HepG2 (cell line): ENCODE measurements at regions not wholly inside any gene's neighbourhood (a gene's known extent, or its start where the extent isn't known, plus 50 kb on each side); places are given as distances from the start of the nearest gene placed in this dataset.

ENCODE experiments used
- ARNT ChIP-seq: fragments of 450-650 bp; IDR thresholded peaks from 2 replicates; pipeline ENCODE4 v1.6.1; 2017
- ESRRA ChIP-seq: sonication (generic); formaldehyde crosslinking; IDR thresholded peaks from 2 replicates; pipeline ENCODE4 v1.5.1; 2020; ENCODE audit warnings: mild to moderate bottlenecking, low read depth, missing genetic modification reagents
- GMEB2 ChIP-seq: IDR thresholded peaks from 2 replicates; pipeline ENCODE4 v1.6.1; 2016; ENCODE audit warnings: missing biosample characterization, missing genetic modification reagents, low read depth
- HNRNPLL ChIP-seq: fragments of 200-400 bp; formaldehyde crosslinking; IDR thresholded peaks from 2 replicates; pipeline ENCODE4 v1.6.1; 2017; ENCODE audit warnings: mild to moderate bottlenecking, low read depth, low read length; ENCODE audit not compliant: poor library complexity, severe bottlenecking
- IRX3 ChIP-seq: sonication (generic); formaldehyde crosslinking; IDR thresholded peaks from 2 replicates; pipeline ENCODE4 v1.8.1; 2023; ENCODE audit warnings: mild to moderate bottlenecking, low read depth, missing genetic modification reagents, borderline replicate concordance
- KDM4B ChIP-seq: sonication (generic); formaldehyde crosslinking; IDR thresholded peaks from 2 replicates; pipeline ENCODE4 v1.4.0; 2020; ENCODE audit warnings: missing genetic modification reagents
- MXD3 ChIP-seq: IDR thresholded peaks from 2 replicates; pipeline ENCODE4 v1.6.1; 2016; ENCODE audit warnings: mild to moderate bottlenecking, missing biosample characterization, missing genetic modification reagents
- PATZ1 ChIP-seq: sonication (generic); formaldehyde crosslinking; IDR thresholded peaks from 2 replicates; pipeline ENCODE4 v1.4.0; 2020; ENCODE audit warnings: missing genetic modification reagents
- PTBP1 ChIP-seq: fragments of 200-400 bp; formaldehyde crosslinking; IDR thresholded peaks from 2 replicates; pipeline ENCODE4 v1.6.1; 2018; ENCODE audit warnings: low read length, low read depth; ENCODE audit not compliant: poor library complexity, severe bottlenecking
- REXO4 ChIP-seq: sonication (generic); formaldehyde crosslinking; IDR thresholded peaks from 2 replicates; pipeline ENCODE4 v1.8.0; 2022; ENCODE audit warnings: missing genetic modification reagents, mild to moderate bottlenecking, borderline replicate concordance
- SP1 ChIP-seq, 2 experiments: fragments of 450-650 bp in 1 of 2; sonication (generic) in 1 of 2; formaldehyde crosslinking in 1 of 2; IDR thresholded peaks; 2 replicates each; pipeline versions ENCODE4 v1.4.0 to v1.6.1; 2016 to 2020; ENCODE audit warnings: missing genetic modification reagents in 1 of 2
- TARDBP ChIP-seq: sonication (generic); formaldehyde crosslinking; IDR thresholded peaks from 2 replicates; pipeline ENCODE4 v1.8.0; 2022; ENCODE audit warnings: mild to moderate bottlenecking, missing genetic modification reagents
- TCF7L2 ChIP-seq: IDR thresholded peaks from 2 replicates; pipeline ENCODE4 v1.6.1; 2011; ENCODE audit warnings: mild to moderate bottlenecking, low read depth, low read length, moderate library complexity
- TEAD3 ChIP-seq: optimal IDR thresholded peaks from 2 replicates; pipeline ENCODE3; 2016; ENCODE audit warnings: borderline replicate concordance
- UBTF ChIP-seq: sonication (generic); formaldehyde crosslinking; IDR thresholded peaks from 2 replicates; pipeline ENCODE4 v1.4.0; 2020; ENCODE audit warnings: mild to moderate bottlenecking, missing genetic modification reagents
- ZC3H4 ChIP-seq: sonication (generic); formaldehyde crosslinking; IDR thresholded peaks from 2 replicates; pipeline ENCODE4 v1.4.0; 2020; ENCODE audit warnings: missing genetic modification reagents, borderline replicate concordance
- ZNF124 ChIP-seq: sonication (generic); formaldehyde crosslinking; IDR thresholded peaks from 2 replicates; pipeline ENCODE4 v1.4.0; 2020; ENCODE audit warnings: missing genetic modification reagents
- ZNF335 ChIP-seq: sonication (generic); formaldehyde crosslinking; IDR thresholded peaks from 2 replicates; pipeline ENCODE4 v1.4.0; 2020; ENCODE audit warnings: missing genetic modification reagents
- ZNF414 ChIP-seq: sonication (generic); formaldehyde crosslinking; IDR thresholded peaks from 2 replicates; pipeline ENCODE4 v1.5.0; 2020; ENCODE audit warnings: missing genetic modification reagents
- ZNF451 ChIP-seq: sonication (generic); formaldehyde crosslinking; IDR thresholded peaks from 2 replicates; pipeline ENCODE4 v1.5.0; 2020; ENCODE audit warnings: mild to moderate bottlenecking, missing genetic modification reagents
- ZNF547 ChIP-seq: sonication (generic); formaldehyde crosslinking; IDR thresholded peaks from 2 replicates; pipeline ENCODE4 v1.5.1; 2020; ENCODE audit warnings: mild to moderate bottlenecking, missing genetic modification reagents
- ZNF564 ChIP-seq: sonication (generic); formaldehyde crosslinking; IDR thresholded peaks from 2 replicates; pipeline ENCODE4 v1.8.1; 2023; ENCODE audit warnings: mild to moderate bottlenecking, missing genetic modification reagents
- ZNF703 ChIP-seq: sonication (generic); formaldehyde crosslinking; IDR thresholded peaks from 2 replicates; pipeline ENCODE4 v1.5.1; 2020; ENCODE audit warnings: missing genetic modification reagents, mild to moderate bottlenecking, moderate library complexity, borderline replicate concordance

DNA sequence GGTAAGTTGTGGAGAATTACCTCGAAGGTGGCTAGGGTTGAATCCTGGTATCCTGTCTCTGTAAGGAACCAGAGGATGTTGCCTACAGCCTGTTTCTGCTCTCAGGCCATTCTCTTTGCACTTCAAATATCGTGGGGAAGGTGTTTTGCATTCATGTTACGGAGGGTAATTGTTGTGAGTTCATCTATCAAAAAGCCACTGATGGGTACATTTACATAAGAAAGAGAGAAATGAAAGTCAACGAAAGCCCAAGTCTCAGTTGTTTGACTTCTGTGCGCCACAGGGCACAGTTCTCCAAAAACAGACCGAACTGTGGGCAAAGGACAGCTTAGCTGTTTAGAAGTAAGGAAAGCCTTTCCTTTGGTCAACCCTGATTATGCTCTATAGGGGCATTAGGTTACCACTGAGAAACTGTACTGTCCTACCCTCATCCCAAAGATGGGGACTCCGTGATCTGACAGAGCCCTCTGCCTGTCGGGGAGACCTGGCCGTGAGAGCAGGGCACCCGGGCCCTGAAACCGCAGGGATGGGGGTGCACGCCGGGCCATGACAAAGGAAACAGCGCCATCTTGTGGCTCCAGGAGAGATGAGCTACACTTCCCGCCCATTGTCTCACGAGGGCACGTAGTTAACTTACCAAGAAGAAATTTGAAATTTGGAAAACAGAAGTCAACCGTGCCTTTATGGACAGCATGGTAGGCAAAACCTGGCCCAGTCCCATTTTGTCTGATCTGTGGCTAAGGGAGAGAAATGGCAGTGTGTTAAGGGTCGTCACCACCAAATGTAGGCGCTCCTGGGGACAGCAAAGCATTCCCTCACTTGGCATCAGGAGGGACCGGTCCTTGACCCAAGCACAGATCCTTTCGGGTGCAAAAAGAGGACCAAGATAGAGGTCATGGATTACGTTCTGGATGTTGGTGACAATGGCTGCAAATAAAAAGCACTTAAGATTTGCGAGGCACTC, 74.5 kb upstream of the DYNLRB2 start (continued):
- TF ChIP-seq ZNF703 (CRISPR knock-in tag) (peak; percentile 40; the same call in 1 of the 2 replicates), TEAD3 (CRISPR knock-in tag) (peak; percentile 55), ZC3H4 (no peak), ZNF124 (peak; percentile 35), ARNT (no peak), ZNF451 (CRISPR knock-in tag) (no peak), MXD3 (no peak), TARDBP (CRISPR knock-in tag) (peak; percentile 20; the same call in 1 of the 2 replicates), SP1 (IDR thresholded peaks at IDR 0.05) (no peak), SP1 (CRISPR knock-in tag; IDR thresholded peaks at IDR 0.05) (peak; percentile 16; the same call in 1 of the 2 replicates), KDM4B (no peak), PATZ1 (CRISPR knock-in tag) (no peak), ZNF547 (CRISPR knock-in tag) (no peak), HNRNPLL (no peak), PTBP1 (no peak), IRX3 (CRISPR knock-in tag) (no peak; the same call in 1 of the 2 replicates), REXO4 (CRISPR knock-in tag) (no peak), ZNF335 (CRISPR knock-in tag) (no peak), UBTF (CRISPR knock-in tag) (peak; percentile 3; the same call in 1 of the 2 replicates), ZNF564 (0 out of 2 replicates have a peak, but pooled peaks have one; percentile 43), TCF7L2 (no peak), ZNF414 (CRISPR knock-in tag) (no peak), GMEB2 (CRISPR knock-in tag) (no peak), ESRRA (CRISPR knock-in tag) (0 out of 2 replicates have a peak, but pooled peaks have one; percentile 20)
